ENCODE measurements at regions not wholly inside any gene's neighbourhood (a gene's known extent, or its start where the extent isn't known, plus 50 kb on each side); places are given as distances from the start of the nearest gene placed in this dataset. TPM values are rescaled to one million over a fixed set of nuclear protein-coding genes. Genes with fewer than 3 reads are reported as not detected.

Small RNA genes in the stretch of these regions (microRNA-seq; reads per million reads assigned to microRNA genes)
- gene RF00105 (ENCODE audit: insufficient read depth, insufficient read length) = not detected
- not detected for gene SNORD115-1 (ENCODE audit: insufficient read depth, insufficient read length)
- gene SNORD115-10 (ENCODE audit: insufficient read depth, insufficient read length) = not detected
- not detected for gene SNORD115-11 (ENCODE audit: insufficient read depth, insufficient read length)
- not detected for gene SNORD115-12 (ENCODE audit: insufficient read depth, insufficient read length)
- not detected for gene SNORD115-14 (ENCODE audit: insufficient read depth, insufficient read length)
- not detected for gene SNORD115-15 (ENCODE audit: insufficient read depth, insufficient read length)
- not detected for gene SNORD115-16 (ENCODE audit: insufficient read depth, insufficient read length)
- not detected for gene SNORD115-17 (ENCODE audit: insufficient read depth, insufficient read length)
- not detected for gene SNORD115-18 (ENCODE audit: insufficient read depth, insufficient read length)
- not detected for gene SNORD115-19 (ENCODE audit: insufficient read depth, insufficient read length)
- gene SNORD115-2 (ENCODE audit: insufficient read depth, insufficient read length) = not detected
- gene SNORD115-20 (ENCODE audit: insufficient read depth, insufficient read length) = not detected
- not detected for gene SNORD115-21 (ENCODE audit: insufficient read depth, insufficient read length)
- not detected for gene SNORD115-22 (ENCODE audit: insufficient read depth, insufficient read length)
- not detected for gene SNORD115-23 (ENCODE audit: insufficient read depth, insufficient read length)
- gene SNORD115-24 (ENCODE audit: insufficient read depth, insufficient read length) = not detected
- gene SNORD115-25 (ENCODE audit: insufficient read depth, insufficient read length) = not detected
- gene SNORD115-27 (ENCODE audit: insufficient read depth, insufficient read length) = not detected
- not detected for gene SNORD115-28 (ENCODE audit: insufficient read depth, insufficient read length)
- gene SNORD115-29 (ENCODE audit: insufficient read depth, insufficient read length) = not detected
- gene SNORD115-3 (ENCODE audit: insufficient read depth, insufficient read length) = not detected
- not detected for gene SNORD115-30 (ENCODE audit: insufficient read depth, insufficient read length)
- not detected for gene SNORD115-31 (ENCODE audit: insufficient read depth, insufficient read length)
- gene SNORD115-32 (ENCODE audit: insufficient read depth, insufficient read length) = not detected
- gene SNORD115-33 (ENCODE audit: insufficient read depth, insufficient read length) = not detected
- gene SNORD115-34 (ENCODE audit: insufficient read depth, insufficient read length) = not detected
- gene SNORD115-35 (ENCODE audit: insufficient read depth, insufficient read length) = not detected
- gene SNORD115-36 (ENCODE audit: insufficient read depth, insufficient read length) = not detected
- gene SNORD115-37 (ENCODE audit: insufficient read depth, insufficient read length) = not detected
- not detected for gene SNORD115-38 (ENCODE audit: insufficient read depth, insufficient read length)
- not detected for gene SNORD115-39 (ENCODE audit: insufficient read depth, insufficient read length)
- gene SNORD115-4 (ENCODE audit: insufficient read depth, insufficient read length) = not detected
- not detected for gene SNORD115-40 (ENCODE audit: insufficient read depth, insufficient read length)
- not detected for gene SNORD115-41 (ENCODE audit: insufficient read depth, insufficient read length)
- not detected for gene SNORD115-42 (ENCODE audit: insufficient read depth, insufficient read length)
- not detected for gene SNORD115-43 (ENCODE audit: insufficient read depth, insufficient read length)
- gene SNORD115-44 (ENCODE audit: insufficient read depth, insufficient read length) = not detected
- gene SNORD115-45 (ENCODE audit: insufficient read depth, insufficient read length) = not detected
- gene SNORD115-46 (ENCODE audit: insufficient read depth, insufficient read length) = not detected
- not detected for gene SNORD115-47 (ENCODE audit: insufficient read depth, insufficient read length)
- gene SNORD115-5 (ENCODE audit: insufficient read depth, insufficient read length) = not detected
- not detected for gene SNORD115-6 (ENCODE audit: insufficient read depth, insufficient read length)
- gene SNORD115-7 (ENCODE audit: insufficient read depth, insufficient read length) = not detected
- gene SNORD115-8 (ENCODE audit: insufficient read depth, insufficient read length) = not detected
- gene SNORD115-9 (ENCODE audit: insufficient read depth, insufficient read length) = not detected
- not detected for gene SNORD116-1 (ENCODE audit: insufficient read depth, insufficient read length)
- gene SNORD116-10 (ENCODE audit: insufficient read depth, insufficient read length) = not detected
- not detected for gene SNORD116-11 (ENCODE audit: insufficient read depth, insufficient read length)
- gene SNORD116-12 (ENCODE audit: insufficient read depth, insufficient read length) = not detected
- not detected for gene SNORD116-13 (ENCODE audit: insufficient read depth, insufficient read length)
- not detected for gene SNORD116-14 (ENCODE audit: insufficient read depth, insufficient read length)
- not detected for gene SNORD116-15 (ENCODE audit: insufficient read depth, insufficient read length)
- not detected for gene SNORD116-16 (ENCODE audit: insufficient read depth, insufficient read length)
- gene SNORD116-17 (ENCODE audit: insufficient read depth, insufficient read length) = not detected
- not detected for gene SNORD116-18 (ENCODE audit: insufficient read depth, insufficient read length)
- gene SNORD116-19 (ENCODE audit: insufficient read depth, insufficient read length) = not detected
- gene SNORD116-2 (ENCODE audit: insufficient read depth, insufficient read length) = not detected
- gene SNORD116-22 (ENCODE audit: insufficient read depth, insufficient read length) = not detected
- gene SNORD116-23 (ENCODE audit: insufficient read depth, insufficient read length) = 7.2 reads per million
- gene SNORD116-24 (ENCODE audit: insufficient read depth, insufficient read length) = 8.3 reads per million
- gene SNORD116-25 (ENCODE audit: insufficient read depth, insufficient read length) = not detected
- gene SNORD116-29 (ENCODE audit: insufficient read depth, insufficient read length) = 7.2 reads per million
- not detected for gene SNORD116-3 (ENCODE audit: insufficient read depth, insufficient read length)
- not detected for gene SNORD116-30 (ENCODE audit: insufficient read depth, insufficient read length)
- not detected for gene SNORD116-5 (ENCODE audit: insufficient read depth, insufficient read length)
- not detected for gene SNORD116-6 (ENCODE audit: insufficient read depth, insufficient read length)
- gene SNORD116-7 (ENCODE audit: insufficient read depth, insufficient read length) = not detected
- not detected for gene SNORD116-8 (ENCODE audit: insufficient read depth, insufficient read length)
- gene SNORD116-9 (ENCODE audit: insufficient read depth, insufficient read length) = not detected

Small RNA genes in the stretch of these regions (small RNA-seq; reads per million reads assigned to genes)
- gene RF00105 (0 reads per million in 5 experiments), gene SNORD115-1 (0 to 0.28 (median 0) reads per million in 5 experiments), gene SNORD115-10 (0 to 0.11 (median 0) reads per million in 5 experiments), gene SNORD115-11 (0 reads per million in 5 experiments), gene SNORD115-12 (0 reads per million in 5 experiments), gene SNORD115-14 (0 to 0.07 (median 0) reads per million in 5 experiments), gene SNORD115-15 (0 to 0.18 (median 0) reads per million in 5 experiments), gene SNORD115-16 (0 reads per million in 5 experiments), gene SNORD115-17 (0 reads per million in 5 experiments), gene SNORD115-18 (0 reads per million in 5 experiments), gene SNORD115-19 (0 reads per million in 5 experiments), gene SNORD115-2 (0 to 0.14 (median 0) reads per million in 5 experiments), gene SNORD115-20 (0 reads per million in 5 experiments), gene SNORD115-21 (0 reads per million in 5 experiments), gene SNORD115-22 (0 reads per million in 5 experiments), gene SNORD115-23 (0 to 0.28 (median 0) reads per million in 5 experiments), gene SNORD115-24 (0 reads per million in 5 experiments), gene SNORD115-25 (0 reads per million in 5 experiments), gene SNORD115-27 (0 reads per million in 5 experiments), gene SNORD115-28 (0 reads per million in 5 experiments), gene SNORD115-29 (0 reads per million in 5 experiments), gene SNORD115-3 (0 reads per million in 5 experiments), gene SNORD115-30 (0 to 0.07 (median 0) reads per million in 5 experiments), gene SNORD115-31 (0 reads per million in 5 experiments), gene SNORD115-32 (0 reads per million in 5 experiments), gene SNORD115-33 (0 to 0.14 (median 0) reads per million in 5 experiments), gene SNORD115-34 (0 to 0.07 (median 0) reads per million in 5 experiments), gene SNORD115-35 (0 reads per million in 5 experiments), gene SNORD115-36 (0 reads per million in 5 experiments), gene SNORD115-37 (0 reads per million in 5 experiments), gene SNORD115-38 (0 to 0.07 (median 0) reads per million in 5 experiments), gene SNORD115-39 (0 to 0.07 (median 0) reads per million in 5 experiments), gene SNORD115-4 (0 reads per million in 5 experiments), gene SNORD115-40 (0 to 0.76 (median 0) reads per million in 5 experiments), gene SNORD115-41 (0 to 0.14 (median 0) reads per million in 5 experiments), gene SNORD115-42 (0 to 0.07 (median 0) reads per million in 5 experiments), gene SNORD115-43 (0 reads per million in 5 experiments), gene SNORD115-44 (0 reads per million in 5 experiments), gene SNORD115-45 (0 reads per million in 5 experiments), gene SNORD115-46 (0 reads per million in 5 experiments), gene SNORD115-47 (0 reads per million in 5 experiments), gene SNORD115-5 (0 to 0.07 (median 0) reads per million in 5 experiments), gene SNORD115-6 (0 reads per million in 5 experiments), gene SNORD115-7 (0 reads per million in 5 experiments), gene SNORD115-8 (0 reads per million in 5 experiments), gene SNORD115-9 (0 reads per million in 5 experiments), gene SNORD116-1 (0 to 98.2 (median 1.4) reads per million in 5 experiments), gene SNORD116-10 (0 reads per million in 5 experiments), gene SNORD116-11 (0 to 8.7 (median 0.31) reads per million in 5 experiments), gene SNORD116-12 (0 to 1.7 (median 0) reads per million in 5 experiments), gene SNORD116-13 (0 to 3.2 (median 0) reads per million in 5 experiments), gene SNORD116-14 (0 to 101 (median 0.25) reads per million in 5 experiments), gene SNORD116-15 (0 to 48.0 (median 0.34) reads per million in 5 experiments), gene SNORD116-16 (0 to 434 (median 6.2) reads per million in 5 experiments), gene SNORD116-17 (0 reads per million in 5 experiments), gene SNORD116-18 (0 to 361 (median 3.1) reads per million in 5 experiments), gene SNORD116-19 (0 reads per million in 5 experiments), gene SNORD116-2 (0 to 0.46 (median 0) reads per million in 5 experiments), gene SNORD116-22 (0 reads per million in 5 experiments), gene SNORD116-23 (0 to 34.9 (median 0.42) reads per million in 5 experiments), gene SNORD116-24 (0 to 140 (median 2.6) reads per million in 5 experiments), gene SNORD116-25 (14.4 to 62.1 (median 27.2) reads per million in 5 experiments), gene SNORD116-29 (0 to 2.9 (median 0.16) reads per million in 5 experiments), gene SNORD116-3 (0 reads per million in 5 experiments), gene SNORD116-30 (0 reads per million in 5 experiments), gene SNORD116-5 (0 reads per million in 5 experiments), gene SNORD116-6 (0 to 11.4 (median 0) reads per million in 5 experiments), gene SNORD116-7 (0 reads per million in 5 experiments), gene SNORD116-8 (0 to 0.98 (median 0) reads per million in 5 experiments), gene SNORD116-9 (0 reads per million in 5 experiments)
